ENCODE measurements at regions not wholly inside any gene's neighbourhood (a gene's known extent, or its start where the extent isn't known, plus 50 kb on each side); places are given as distances from the start of the nearest gene placed in this dataset.

- H3K27me3 Mint-ChIP-seq (ENCODE audit: low read depth) = no peaks in the 10 kb centered on the region
- H3K9me3 Mint-ChIP-seq = peaks cover 5% of the 10 kb centered on the region
- no peak for TF ChIP-seq CTCF (conservative IDR thresholded peaks at IDR 0.05)
- H3K36me3 Mint-ChIP-seq (ENCODE audit: low read depth) = no peaks in the 10 kb centered on the region
- H3K27ac Mint-ChIP-seq (ENCODE audit: unreplicated experiment) = no peak overlapping the region
- no peak overlapping the region for H3K4me3 Mint-ChIP-seq
- H3K4me1 Mint-ChIP-seq = peaks cover 27% of the 10 kb centered on the region
- no peak for DNase-seq (ENCODE audit: low read depth, low spot score)
These were observed 55.6 kb upstream of the MYCN start for GRCh38 chr2:15884790-15885189.

- Mint-ChIP-seq H3K4me1 (peaks cover 40% of the 10 kb centered on the region), H3K27ac (ENCODE audit: unreplicated experiment) (no peak overlapping the region), H3K9me3 (peaks cover 2% of the 10 kb centered on the region), H3K36me3 (ENCODE audit: low read depth) (no peaks in the 10 kb centered on the region), H3K27me3 (ENCODE audit: low read depth) (no peaks in the 10 kb centered on the region), H3K4me3 (no peak overlapping the region)
- DNase-seq (ENCODE audit: low read depth, low spot score) = no peak
- TF ChIP-seq CTCF (conservative IDR thresholded peaks at IDR 0.05) = no peak
These were observed 54.1 kb upstream of the MYCN start for GRCh38 chr2:15886231-15886630.

- no peak for DNase-seq (ENCODE audit: low read depth, low spot score)
- H3K4me3 Mint-ChIP-seq = no peak overlapping the region
- H3K9me3 Mint-ChIP-seq = no peaks in the 10 kb centered on the region
- peaks cover 66% of the 10 kb centered on the region for H3K4me1 Mint-ChIP-seq
- H3K27ac Mint-ChIP-seq (ENCODE audit: unreplicated experiment) = peak overlapping the region; percentile 9
- H3K27me3 Mint-ChIP-seq (ENCODE audit: low read depth) = no peaks in the 10 kb centered on the region
- no peak for TF ChIP-seq CTCF (conservative IDR thresholded peaks at IDR 0.05)
- H3K36me3 Mint-ChIP-seq (ENCODE audit: low read depth) = no peaks in the 10 kb centered on the region
These were observed 50.8 kb upstream of the MYCN start for GRCh38 chr2:15889442-15890123.

- TF ChIP-seq CTCF (conservative IDR thresholded peaks at IDR 0.05) = no peak
- no peaks in the 10 kb centered on the region for H3K9me3 Mint-ChIP-seq
These were observed 50.1 kb upstream of the MYCN start for GRCh38 chr2:15890124-15890754.

More at GRCh38 chr2:15890124-15890754, 50.1 kb upstream of the MYCN start:
- H3K36me3 Mint-ChIP-seq (ENCODE audit: low read depth) = no peaks in the 10 kb centered on the region
- H3K27ac Mint-ChIP-seq (ENCODE audit: unreplicated experiment) = peak overlapping the region; percentile 31
- no peaks in the 10 kb centered on the region for H3K27me3 Mint-ChIP-seq (ENCODE audit: low read depth)
- no peak overlapping the region for H3K4me3 Mint-ChIP-seq
- DNase-seq (ENCODE audit: low read depth, low spot score) = no peak
- peaks cover 67% of the 10 kb centered on the region for H3K4me1 Mint-ChIP-seq

Measured in neural crest cell (in vitro differentiated cells).